Midbrain (tissue), 1 donor: ENCODE measurements at regions not wholly inside any gene's neighbourhood (a gene's known extent, or its start where the extent isn't known, plus 50 kb on each side); places are given as distances from the start of the nearest gene placed in this dataset.

Source experiments
- DNase-seq: peaks from one replicate; lab custom pipeline; 2025; lab: John Stamatoyannopoulos, UW

DNA sequence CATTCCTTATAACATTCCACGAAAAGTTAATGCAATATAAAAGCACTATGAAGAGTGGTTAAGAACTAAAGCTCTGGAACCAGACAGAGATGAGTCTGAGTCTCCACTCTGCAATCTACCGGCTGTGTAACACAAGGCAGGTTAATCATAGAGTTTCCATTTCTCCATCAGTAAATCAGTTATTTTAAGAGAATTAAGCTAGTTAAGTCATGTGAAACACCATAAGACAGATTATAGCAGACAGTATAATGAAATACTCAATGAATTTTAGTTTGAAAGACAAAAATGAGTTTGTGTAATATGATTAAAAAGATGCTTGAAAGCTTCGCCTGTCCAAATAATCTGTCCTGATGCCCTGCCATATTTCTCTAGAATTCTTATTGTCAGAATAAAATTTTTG is 282.6 kb upstream of the ACTRT1 start:
- no peak for DNase-seq

DNA sequence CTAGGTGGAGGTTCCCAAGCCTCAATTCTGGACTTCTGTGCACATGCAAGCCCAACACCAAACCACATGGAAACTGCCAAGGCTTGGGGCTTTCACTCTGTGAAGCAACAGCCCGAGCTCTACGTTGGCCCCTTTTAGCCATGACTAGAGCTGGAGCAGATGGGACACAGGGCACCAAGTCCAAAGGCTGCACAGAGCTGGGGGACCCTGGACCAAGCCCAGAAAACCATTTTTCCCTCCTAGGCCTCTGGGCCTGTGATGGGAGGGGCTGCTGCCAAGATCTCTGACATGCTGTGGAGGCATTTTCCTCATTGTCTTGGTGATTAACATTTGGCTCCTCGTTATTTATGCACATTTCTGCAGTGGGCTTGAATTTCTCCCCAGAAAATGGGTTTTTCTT is 258.7 kb upstream of the ACTRT1 start:
- no peak for DNase-seq

DNA sequence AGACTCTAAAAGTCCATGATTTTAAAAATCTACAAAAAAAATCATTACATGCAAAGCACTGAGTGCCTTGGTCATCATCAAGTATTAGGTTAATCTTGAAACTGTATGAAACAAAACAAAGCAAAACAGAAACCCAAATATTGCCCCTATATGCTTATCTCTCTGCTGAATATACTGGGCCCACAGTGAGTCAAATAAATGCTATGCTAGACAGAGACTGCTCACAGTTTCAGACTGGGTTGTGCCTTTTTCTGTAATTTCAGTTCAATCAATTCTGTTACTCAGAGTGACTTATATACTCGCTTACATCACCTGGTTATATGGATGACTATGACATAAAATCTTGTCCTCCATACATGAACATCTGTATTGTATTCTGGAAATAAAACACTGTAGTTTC is 257.1 kb upstream of the ACTRT1 start:
- DNase-seq: no peak

DNA sequence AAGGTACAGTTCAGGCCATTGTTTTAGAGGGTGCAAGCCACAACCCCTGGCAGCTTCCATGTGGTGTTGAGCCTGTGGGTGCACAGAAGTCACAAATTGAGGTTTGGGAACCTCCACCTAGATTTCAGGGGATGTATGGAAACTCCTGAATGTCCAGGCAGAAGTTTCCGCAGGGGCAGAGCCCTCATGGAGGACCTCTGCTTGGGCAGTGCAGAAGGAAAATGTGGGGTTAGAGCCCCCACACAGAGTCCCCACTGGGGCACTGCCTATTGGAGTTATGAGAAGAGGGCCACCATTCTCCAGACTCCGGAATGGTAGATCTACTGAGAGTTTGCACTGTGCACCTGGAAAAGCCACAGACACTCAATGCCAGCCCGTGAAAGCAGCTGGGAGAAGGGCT is 242.0 kb upstream of the ACTRT1 start:
- no peak for DNase-seq

DNA sequence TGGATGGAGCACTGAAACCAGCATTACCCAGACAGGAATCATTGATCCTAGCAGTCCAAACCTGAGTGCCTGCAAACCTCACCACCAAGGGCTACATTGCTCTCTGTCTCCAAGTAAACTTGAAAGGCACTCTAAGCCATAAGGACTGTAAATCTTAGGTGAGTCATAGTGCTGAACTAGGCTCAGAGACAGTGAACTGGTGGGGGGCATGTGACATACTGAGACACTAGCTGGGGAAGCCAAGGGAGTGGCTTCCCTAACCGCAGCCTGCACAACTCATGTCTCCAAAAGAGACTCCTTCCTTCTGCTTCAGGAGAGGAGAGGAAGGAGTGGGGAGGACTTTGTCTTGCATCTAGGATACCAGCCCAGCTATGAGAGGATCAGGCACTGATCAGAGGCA is 235.5 kb upstream of the ACTRT1 start:
- DNase-seq: no peak

DNA sequence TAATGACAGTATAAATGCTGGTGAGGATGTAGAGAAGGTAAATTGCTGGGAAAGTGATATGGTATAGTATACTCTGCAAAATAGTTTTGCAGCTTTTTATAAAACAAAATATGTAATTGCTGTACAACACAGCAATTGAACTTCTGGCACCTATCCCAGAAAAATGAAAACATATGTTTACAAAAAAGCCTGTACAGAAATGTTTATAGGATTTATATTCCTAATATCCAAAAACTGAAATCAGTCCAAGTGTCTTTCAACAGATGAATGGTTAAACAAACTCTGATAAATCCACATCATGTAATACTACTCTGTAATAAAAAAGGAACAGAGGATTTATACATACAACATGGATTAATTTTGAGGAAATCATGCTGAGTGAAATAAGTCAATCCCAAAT is 198.4 kb upstream of the ACTRT1 start:
- no peak for DNase-seq

DNA sequence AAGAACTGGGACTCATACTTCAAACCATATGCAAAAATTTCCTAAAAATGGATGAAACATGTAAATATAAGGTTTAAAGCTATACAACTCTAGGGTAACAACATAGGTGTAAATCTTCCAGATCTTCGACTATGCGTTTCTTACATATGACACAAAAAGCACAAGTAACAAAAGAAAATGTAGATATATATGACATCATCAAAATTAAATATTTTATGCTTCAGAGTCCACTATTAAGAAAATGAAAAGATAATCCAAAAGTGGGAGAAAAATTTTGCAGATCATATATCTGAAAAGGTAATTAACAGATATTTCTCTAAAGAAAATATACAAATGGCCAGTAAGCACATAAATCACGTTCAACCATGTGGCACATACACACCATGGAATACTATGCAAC is 164.2 kb upstream of the ACTRT1 start:
- DNase-seq: no peak

DNA sequence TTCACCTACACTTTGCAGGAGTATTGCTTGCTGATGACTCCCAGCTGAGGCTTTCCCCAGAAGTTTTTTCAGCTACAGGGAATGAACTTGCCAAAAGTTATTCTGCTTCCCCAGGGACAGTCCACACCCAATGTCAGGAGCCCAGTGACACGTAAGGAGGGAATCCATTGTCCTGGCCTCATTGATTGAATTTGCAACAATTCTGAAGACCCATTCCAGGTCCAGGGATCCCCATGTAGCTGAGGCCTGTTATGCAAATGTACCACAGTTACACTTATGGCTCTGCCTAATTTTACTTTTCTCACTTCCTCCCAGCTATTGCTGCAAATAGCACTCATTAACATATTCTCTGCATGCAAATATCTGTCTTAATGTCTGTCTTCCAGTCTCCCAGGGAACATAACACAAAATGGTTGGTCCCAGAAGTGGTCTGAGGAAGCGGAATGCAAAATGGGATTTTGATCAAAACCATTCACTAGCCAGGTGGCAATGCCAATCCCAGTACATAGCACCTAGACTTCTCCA is 113.7 kb upstream of the ACTRT1 start:
- no peak for DNase-seq

DNA sequence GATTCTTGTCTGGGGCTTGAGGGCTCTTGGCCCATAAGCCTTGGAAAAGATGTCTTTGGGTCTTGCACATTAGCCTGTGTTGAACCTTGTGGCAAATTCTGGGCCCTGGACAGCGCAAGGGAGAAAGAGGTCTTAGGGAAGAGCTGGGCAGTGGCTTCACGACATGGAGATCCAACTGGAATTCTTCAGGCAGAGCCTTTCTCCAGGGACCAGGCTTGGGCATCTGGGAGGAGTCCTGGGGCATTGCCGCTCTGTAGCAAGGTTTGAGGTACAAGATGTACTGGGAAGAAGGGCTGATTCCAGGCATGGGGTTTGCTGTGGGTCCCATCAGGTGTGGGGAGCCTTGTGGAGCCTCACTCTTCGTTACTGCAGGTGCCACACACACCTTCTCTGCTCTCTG is 104.0 kb upstream of the ACTRT1 start:
- no peak for DNase-seq

DNA sequence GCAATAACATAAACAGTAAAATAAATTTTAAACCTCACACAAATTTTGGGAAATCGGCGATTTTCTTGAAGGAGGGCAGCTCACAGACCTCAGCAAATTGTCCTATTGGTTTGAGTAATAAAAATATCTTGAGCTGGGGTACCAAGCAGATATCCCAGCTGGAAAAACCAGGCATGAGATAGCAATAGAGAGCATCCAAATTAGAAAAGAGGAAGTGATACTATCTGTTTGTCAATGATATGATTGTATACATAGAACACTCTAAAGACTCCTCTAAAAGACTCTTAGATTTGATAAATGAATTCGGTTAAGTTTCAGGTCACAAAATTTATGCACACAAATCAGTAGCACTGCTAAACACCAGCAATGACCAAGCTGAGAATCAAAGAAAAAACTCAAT is 90.5 kb upstream of the ACTRT1 start:
- DNase-seq: no peak

DNA sequence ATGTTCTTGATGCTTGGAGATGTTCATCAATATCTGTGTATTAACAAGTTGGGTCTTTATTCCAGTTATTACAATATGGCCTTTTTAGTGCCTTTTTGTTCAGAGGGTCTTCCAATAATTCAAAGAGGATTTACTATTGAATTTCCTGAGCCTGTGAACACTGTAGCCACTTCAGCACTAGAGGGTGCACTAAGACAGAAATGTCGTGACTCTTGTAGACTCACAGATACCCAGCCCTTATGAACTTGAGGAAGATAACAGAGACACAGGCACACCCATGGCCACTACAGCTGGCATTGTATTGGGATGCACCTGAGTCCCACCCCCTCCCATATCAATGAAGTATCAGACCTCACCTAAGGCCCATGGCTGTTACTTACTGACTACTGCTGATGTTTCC is 54.4 kb upstream of the ACTRT1 start:
- DNase-seq: no peak

DNA sequence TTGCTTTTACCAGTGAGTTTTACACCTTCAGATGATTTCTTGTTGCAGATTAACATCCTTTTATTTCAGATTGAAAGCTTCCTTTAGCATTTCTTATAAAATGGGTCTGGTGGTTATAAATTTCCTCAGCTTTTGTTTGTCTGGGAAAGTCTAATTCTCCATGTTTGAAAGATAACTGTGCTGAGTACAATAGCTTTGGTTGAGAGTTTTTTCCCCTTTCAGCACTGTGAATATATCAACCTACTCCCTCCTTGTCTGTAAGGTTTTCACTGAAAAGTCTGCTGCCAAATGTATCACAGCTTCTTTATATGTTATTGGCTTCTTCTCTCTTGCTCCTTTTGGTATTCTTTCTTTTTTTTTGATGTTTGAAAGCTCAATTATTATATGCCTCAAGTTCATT is 53.5 kb upstream of the ACTRT1 start:
- DNase-seq: no peak
